Stimulated activated CD4-positive, alpha-beta T cell treated with anti-CD3 and anti-CD28 coated beads, Interleukin-15, amount 100 ng/mL, for 24 hours (primary cell): ENCODE measurements at regions not wholly inside any gene's neighbourhood (a gene's known extent, or its start where the extent isn't known, plus 50 kb on each side); places are given as distances from the start of the nearest gene placed in this dataset.
"Not testable (repeated sequence)": the region's sequence is repeated elsewhere in the genome, so short reads cannot be mapped to it uniquely, and the experiment has no call there.

Experiments
- DNase-seq: peaks from one replicate; pipeline ENCODE4 v3.0.0-alpha.2; 2020

DNA sequence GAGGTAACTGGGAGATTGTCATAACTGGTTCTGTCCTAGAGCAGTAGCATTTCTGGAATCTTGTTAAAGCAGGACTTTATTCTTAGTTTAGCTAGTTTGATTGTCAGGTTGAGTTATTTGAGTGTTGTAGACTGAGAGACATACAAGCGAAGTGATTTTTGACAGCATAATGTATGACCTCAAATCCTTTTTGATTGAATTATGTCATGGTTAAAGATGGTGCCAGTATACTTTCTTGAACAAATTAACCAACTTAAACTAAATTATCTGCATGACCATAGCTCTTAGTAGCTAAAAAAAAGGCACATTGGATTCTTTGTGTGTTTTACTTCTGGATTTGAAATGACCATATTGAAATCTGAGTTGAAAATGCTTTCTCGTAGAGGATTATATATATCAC, 626.6 kb downstream of the TMTC2 start:
- DNase-seq = no peak

DNA sequence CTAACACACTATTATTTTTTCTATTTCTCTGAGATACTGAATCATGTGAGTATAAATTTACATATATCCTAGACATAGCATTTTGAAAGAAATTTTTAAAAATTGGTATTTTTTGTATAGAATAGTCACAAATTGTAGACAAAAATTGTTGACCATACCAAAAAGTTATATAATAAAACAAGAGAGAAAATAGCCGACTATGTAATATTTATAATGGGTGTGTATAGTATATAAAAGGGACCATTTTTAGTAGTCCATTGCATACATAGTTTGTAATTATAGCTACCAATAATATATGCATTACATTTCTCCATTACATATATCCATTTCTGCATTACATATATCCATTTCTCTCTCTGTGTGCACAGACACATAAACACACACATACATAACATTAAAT, 590.2 kb downstream of the TMTC2 start:
- no peak for DNase-seq

DNA sequence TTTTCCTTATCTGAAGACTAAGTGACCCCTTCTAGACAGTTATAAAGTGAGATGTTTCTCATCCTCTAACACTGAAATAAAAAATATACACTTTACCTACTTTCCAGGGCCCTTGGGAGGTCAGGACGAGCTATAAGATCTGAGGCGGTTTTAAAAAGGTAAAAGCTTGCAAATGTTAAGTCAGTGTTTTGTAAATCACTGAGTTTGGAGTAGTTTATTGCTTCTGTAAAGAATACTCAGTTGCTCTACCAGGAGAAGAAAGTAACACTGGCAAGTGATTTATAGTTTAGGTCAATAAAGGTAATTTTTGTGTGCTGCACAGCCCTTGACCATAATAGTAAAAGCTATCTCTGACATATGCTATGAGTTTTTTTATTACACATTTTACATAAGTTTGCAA, 584.5 kb downstream of the TMTC2 start:
- no peak for DNase-seq

DNA sequence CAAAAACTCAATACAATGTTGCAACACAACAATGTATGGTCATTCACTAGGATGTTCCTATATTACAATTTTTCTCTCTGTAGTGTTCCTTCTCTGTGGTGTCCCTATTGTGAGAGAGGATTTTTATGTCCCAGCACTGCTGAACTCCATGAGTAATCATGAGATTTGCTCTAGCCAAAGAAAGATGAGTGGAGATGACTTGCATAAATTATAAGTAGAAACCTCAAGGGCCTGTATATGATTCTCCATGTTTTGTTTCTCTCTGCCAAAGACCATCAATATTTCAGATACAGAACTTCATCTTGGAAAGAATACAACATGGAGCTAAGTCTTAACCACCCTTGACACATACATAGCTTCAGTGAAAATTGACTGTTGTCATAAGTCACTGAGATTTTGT, 579.1 kb downstream of the TMTC2 start:
- DNase-seq = no peak

DNA sequence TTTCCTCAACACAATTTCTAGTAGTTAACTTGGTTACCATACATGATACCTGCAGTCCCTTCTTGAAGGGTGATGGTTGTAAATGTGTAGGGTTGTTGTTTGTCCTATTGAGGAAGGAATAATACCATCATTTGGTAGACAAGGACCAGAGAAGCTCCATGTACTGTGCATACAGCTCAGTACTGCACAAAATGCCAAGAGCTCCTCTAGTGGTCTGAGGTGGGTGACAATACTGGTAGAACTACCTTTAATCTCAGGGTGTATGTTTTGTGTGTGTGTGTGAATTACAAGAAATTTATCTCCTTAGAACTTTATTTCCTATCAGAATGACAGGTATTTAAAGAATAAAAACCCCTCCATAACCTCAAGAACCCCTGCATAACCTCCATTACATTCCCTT, 575.3 kb downstream of the TMTC2 start:
- no peak for DNase-seq

DNA sequence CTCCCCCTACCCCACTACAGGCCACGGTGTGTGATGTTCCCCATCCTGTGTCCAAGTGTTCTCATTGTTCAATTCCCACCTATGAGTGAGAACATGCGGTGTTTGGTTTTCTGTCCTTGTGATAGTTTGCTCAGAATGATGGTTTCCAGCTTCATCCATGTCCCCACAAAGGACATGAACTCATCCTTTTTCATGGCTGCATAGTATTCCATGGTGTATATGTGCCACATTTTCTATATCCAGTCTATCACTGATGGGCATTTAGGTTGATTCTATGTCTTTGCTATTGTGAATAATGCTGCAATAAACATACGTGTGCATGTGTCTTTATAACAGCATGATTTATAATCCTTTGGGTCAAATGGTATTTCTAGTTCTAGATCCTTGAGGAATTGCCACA, 573.4 kb downstream of the TMTC2 start:
- DNase-seq = not testable (repeated sequence)

DNA sequence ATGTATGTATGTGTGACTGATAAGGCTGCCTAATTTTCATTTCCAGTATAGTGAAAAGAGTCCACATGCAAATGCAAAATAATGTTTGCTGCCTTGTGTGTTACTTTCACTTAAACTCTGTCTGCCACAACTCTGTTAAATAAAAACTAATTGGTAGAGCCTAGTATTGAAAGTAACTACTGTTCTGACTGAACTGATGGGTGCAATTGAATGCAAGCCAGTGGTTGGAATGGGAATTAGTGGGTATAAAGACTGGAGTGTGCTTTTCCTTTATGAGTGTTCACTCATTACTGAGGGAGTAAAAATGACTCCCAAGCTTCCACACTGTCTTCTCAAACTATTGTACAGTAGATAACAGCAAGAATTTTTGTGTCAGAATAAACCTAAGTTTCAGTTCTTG, 571.0 kb downstream of the TMTC2 start:
- no peak for DNase-seq

DNA sequence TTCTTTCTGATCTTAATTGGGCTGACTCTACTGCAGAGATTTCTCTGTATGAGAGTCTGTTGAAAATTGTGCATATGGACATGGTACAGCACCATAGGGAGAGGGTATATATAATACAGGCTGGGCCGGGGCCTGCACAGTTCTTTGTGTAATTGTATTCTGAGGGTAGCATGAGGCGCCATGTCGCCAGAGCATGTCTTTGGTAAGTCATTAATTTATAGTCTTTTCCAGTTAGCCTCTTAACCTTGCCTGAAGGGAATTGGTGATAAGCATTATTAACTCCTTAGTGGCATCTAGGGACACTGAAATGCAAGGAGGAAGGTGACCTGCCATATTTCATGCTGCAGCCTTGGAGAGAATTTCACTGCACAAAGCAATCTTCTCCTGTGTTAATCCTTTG, 569.9 kb downstream of the TMTC2 start:
- DNase-seq = no peak

DNA sequence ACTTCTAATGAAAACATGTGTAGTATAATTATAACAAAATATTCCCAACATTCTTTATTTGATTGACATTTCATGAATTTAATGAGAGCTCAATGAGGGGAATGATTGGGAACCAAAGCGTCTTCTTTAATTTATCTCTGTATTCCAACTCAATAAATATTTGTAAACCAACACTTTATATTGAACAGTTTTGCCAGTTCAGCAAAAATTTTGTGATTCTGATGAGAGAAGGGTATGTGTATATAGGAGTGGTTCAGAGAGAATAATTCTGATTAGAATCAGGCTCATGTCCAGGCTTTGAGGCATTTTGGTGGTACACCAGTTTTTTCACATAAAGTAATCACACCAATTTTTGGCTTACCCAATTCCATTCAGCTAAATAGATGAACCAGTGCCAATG, 564.2 kb downstream of the TMTC2 start:
- DNase-seq = no peak

DNA sequence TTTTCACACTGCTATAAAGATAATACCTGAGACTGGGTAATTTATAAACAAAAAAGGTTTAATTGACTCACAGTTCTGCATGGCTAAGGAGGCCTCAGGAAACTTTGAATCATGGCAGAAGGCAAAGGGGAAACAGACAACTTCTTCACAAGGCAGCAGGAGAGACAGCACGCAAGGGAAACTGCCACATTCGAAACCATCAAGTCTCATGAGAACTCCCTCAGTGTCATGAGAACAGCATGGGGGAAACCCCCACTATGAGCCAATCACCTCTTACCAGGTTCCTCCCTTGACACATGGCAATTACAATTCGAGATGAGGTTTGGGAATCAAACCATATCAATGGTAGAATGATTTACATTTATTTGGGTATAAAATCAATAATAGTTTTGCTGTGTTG, 558.5 kb downstream of the TMTC2 start:
- no peak for DNase-seq

DNA sequence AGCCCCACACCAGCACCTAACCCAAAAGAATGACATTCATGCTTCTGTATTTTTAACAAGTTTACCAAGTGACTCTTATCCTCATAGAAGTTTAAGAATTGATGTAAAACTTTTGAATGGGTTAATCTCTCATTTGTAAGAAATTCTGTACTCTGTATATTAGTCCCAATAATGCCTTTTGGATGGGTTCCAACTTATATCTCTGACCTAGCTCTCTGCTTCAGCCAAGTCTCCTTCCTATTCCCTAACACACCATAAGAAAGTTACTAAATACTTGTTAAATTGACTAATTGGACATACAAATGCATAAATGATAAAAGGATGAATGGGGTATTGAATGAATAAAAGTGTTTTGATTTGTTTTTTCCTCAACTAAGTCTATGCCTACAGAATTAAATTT, 557.3 kb downstream of the TMTC2 start:
- no peak for DNase-seq

DNA sequence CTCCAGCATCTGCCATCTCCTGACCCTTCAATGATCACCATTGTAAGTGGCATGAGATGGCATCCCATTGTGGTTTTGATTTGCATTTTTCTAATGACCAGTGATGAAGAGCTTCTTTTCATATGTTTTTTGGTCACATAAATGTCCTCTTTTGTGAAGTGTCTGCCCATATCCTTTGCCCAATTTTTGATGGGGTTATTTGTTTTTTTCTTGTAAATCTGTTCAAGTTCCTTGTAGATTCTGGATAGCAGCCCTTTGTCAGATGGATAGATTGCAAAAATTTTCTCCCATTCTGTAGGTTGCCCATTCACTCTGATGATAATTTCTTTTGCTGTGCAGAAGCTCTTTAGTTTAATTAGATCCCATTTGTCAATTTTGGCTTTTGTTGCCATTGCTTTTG, 547.3 kb downstream of the TMTC2 start:
- DNase-seq = not testable (repeated sequence)

DNA sequence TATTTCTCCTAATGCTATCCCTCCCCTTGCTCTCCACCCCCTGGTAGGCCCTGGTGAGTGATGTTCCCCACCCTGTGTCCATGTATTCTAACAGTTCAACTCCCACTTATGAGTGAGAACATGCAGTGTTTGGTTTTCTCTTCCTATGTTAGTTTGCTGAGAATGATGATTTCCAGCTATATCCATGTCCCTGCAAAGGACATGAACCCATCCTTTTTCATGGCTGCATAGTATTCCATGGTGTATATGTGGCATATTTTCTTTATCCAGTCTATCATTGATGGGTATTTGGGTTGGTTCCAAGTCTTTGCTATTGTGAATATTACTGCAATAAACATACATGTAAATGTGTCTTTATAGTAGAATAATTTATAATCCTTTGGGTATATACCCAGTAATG, 540.3 kb downstream of the TMTC2 start:
- DNase-seq = not testable (repeated sequence)

DNA sequence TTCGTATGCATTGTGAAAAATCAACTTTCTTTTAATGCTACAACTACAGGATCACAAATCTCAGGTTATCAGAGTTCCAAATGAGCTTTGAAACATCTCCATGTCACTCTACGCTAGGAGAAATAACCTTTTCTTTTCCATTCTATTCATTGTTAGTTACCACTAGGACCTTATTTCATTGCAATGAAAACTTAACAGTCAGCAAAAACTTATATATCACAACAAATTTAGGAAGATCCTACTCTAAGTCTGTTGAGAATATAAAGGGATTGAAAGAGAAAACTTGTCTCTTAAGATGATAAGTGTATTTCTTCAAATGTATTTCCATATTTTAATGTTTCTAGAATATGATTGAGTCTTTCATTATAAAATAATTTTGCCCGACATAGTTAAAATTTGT, 539.1 kb downstream of the TMTC2 start:
- DNase-seq = no peak

DNA sequence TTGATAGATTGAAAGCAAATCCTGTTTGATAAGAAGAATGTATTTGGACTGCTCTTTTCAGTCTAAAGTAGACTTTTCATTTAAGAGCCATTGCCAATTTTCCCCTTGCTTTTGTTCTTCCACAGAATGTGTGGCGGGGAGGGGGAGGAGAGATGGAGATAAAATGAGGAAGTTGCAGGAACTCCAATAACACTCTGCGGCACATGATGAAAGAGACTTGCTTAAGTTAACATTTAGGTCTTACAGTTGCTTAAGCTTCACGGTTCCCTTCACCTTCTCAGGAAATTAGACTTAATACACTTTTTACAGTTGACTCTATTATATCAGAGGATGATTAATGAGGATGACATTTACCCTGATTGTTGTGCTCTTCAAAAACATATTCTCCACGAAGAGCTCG, 537.3 kb downstream of the TMTC2 start:
- no peak for DNase-seq

DNA sequence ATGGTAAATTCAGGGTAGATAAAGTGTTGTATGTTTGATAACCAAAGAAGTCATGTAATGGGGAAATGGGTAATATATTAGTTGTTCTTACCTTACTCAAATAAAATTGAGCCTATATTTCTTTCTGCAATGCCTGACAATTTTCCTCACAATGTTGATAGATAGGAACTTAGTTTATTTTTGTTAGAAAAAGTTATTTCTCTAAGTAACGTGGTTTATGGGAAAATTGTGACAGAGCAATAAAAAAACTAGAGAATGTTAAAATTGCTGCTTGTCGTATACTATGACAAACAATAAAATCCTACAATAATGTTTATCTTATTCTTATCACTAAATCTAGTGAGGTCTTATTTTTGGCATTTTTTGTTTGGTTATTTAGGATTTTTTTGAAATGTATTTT, 534.1 kb downstream of the TMTC2 start:
- DNase-seq = no peak

DNA sequence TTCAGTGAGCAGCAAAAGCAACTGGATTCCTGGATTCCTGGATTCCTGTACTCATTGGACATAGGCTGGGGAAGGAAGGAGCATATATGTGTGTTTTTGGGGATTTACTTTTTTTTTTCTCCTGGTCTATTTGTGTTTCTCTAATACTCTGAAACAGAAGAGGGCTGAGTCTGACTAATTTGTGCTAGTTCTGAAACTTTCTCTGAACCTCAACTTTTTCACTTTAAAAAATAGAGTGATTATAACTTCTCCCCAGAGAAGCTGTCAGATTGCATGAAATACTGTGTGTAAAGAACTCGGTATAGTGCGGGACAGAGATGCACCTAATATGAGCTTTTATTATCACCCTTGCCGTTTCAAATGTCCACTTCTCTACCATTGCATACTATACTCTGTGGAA, 529.5 kb downstream of the TMTC2 start:
- no peak for DNase-seq

DNA sequence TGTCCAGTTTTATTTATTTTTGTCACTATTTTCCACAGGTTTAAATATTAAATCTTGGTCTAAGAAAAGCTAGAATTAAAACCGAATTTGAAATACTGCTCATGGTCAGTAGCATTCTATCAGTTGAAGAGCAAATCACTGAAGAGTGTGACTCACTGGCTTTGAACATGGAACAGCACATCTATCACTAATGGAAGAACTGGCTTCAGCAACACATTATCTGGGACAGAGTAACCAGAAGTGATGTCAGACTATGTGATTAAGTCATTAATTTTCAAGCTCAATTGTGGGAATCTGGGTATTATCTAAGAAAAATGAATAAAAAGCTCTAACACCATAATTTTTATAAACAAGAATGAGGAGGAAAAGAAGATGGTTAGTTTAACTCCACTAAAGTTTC, 527.5 kb downstream of the TMTC2 start:
- DNase-seq = no peak

DNA sequence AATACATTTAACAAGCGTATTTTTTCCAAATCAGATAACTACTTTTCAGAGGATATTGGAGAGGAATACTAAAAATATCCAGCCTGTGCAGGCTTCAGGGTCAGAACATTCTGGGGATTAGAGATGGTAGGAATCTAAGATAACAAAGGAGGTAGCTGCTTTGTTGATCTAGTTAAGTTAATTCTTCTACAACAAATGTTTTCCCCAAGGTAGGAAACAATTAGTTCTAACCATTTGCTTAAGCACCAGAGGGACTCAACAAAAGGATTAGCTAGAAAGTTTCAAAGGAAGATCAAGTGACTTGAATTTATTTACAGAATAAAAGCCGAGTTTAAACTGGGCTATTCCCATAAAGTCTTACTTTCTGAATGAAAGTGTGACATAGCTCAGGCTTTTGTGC, 524.2 kb downstream of the TMTC2 start:
- no peak for DNase-seq

DNA sequence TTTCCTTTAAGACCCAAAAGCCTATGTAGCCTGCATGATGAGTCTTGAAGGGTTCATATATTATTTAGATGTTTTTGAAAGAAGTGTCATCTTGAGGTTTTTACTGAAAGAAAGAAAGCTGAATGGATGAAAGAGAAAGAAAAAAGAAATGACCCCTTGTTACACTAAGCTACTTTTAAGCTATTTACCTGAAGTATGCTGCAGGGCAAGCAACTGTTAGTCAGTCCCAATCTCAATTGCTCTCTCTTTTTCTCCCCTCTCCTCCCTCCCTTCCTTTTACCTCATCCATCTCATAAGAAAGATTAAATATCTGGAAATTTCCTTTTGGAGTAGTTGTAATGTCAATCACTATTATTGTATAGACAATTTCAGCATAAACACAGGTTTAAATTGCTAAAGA, 512.4 kb downstream of the TMTC2 start:
- DNase-seq = no peak

DNA sequence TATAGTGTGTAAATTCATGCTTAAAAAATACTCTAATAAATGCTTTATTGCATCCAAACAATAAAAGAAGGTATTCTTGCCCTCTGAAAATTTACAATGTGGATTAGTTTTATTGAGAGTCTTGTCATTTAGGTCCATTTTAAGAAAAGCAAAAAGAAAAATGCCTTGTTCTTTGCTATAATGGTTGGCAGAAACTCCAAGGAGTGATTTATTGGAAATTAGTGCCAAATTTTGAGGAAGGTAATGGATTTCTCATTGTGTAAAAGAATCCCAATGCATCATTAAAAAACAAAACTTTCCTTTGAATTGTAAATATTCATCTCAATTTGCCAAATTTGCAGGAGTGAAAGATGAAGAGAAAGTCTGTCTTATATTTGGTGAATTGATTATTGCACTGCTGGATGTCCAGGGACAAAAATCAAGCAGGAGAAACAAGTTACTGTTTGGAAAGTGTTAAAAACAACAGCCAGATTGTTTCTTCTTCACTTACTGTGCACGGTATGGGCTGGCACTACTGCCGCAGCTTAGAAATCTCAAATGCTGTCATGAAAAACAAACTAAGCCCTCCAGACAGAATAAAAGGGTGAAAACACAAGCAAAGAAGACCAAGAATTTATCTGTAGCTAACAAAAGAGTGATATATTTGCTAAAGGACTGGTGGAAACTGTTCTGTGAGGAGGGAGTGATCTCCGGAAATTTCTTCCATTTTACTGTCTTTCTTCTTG, 511.7 kb downstream of the TMTC2 start:
- DNase-seq = no peak

DNA sequence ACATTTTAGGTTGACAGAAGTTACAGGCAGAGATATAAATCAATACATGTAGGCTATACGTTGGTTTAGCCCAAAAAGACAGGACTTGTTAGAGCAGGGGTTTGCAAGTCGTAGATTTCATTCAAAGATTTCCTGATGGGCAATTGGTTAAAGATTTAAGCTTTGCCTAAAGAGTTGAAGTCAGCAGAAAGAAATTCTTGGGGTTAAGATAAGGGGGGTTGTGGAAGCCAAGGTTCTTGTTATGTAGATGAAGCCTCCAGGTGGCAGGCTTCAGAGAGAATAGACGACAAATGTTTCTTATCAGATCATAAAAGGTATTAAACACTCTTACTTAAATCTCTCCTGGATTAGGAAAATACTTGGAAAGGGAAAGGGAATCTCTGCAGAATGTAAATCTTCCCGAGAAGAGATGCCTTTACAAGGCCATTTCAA, 510.8 kb downstream of the TMTC2 start:
- DNase-seq = no peak

DNA sequence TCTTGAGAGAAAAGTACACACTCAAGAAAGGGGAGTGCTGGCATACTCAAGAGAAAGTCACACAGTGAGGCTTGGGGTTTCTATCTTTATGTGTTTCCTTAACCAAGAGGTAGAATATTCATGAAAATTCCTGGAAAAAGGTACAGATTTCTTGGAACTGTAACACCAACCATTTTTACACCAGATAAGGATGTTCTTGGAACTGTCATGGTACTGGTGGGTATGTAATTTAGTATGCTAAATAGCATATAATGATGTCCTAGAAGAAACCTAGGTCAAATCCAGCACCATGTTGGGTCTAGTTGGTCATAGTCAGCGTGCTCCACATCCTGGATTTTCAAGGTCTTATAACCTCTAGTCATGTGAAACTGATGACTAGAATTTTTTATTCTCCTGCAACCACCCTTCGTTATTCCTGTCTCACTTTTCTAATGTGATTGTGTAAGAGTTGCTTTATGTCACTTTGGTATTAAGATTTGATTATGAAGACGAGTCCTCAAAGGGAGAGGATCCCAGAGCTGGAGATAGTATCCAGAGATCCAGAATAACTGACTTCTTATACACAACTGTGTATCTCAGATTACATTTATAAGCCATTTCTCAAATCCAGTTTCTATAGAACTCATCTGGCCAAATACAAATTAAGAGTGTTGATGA, 510.1 kb downstream of the TMTC2 start:
- no peak for DNase-seq

DNA sequence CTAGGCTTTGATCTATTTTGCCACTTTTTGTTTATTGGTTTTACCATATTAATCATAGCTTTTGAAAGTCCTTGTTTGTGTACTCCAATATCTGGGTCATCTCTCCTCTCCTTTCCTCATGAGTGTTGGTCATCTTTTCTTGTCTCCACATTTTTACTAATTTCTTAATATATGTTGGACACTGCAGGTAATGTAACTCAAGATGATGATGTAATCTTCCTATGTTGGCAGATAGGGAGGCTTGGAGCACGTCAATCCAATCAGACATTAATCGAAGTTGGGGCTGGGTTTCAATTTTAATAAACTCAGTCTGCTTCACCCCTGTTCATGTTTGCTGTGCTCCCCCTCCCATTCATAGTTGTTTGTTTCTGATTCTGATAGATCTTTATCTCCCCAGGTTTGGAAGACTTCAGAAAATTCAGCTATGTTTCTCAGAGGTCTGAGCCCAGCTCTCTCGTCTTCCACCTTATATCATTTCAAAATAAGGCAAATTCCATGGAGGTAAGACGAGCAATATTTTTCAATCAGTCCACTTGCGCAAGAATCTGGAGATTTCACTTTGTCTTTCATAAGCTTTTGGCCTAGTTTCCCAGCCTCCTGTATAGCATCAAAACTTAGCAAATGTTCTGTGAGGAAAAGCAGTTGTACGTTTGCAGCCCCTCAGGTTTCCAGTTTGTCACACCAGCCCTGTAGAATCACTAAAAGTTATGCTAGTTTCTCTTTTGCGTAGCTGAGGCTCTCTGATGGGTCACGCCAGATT, 504.1 kb downstream of the TMTC2 start:
- no peak for DNase-seq
